ENCODE measurements at regions not wholly inside any gene's neighbourhood (a gene's known extent, or its start where the extent isn't known, plus 50 kb on each side); places are given as distances from the start of the nearest gene placed in this dataset.

DNA sequence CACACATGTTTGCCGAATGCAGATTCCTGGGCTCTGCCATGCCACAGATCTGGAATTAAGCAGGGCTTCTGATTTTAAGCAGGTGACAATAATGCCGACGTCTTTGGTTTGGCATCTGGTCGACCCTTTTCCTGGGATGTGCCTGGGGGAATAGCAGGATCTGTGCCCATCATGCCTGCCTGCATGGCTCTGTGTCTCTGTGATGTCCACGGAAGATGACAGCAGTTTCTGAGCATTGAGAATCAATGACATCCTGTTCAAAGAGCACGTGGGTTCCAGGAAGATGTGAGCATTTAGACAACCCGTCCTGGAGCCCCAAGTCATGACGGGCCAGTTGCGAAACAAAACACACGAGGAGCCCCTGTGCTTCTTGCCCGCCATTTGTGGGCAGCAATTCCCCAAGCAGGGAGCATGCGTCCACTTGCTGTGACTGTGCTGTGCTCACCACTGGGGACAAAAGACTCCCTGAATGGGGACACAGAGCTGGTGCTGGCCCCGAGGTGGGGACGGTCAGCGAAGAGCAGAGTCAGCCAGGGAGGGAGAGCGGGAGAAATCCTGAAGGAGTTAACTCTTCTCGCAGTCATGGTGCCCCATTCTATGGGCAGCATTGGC lies 110.1 kb downstream of the ERMARD start:
- no peak for TF ChIP-seq REST (IDR thresholded peaks at IDR 0.05; ENCODE audit: insufficient read depth in 1 of 2, low read depth in 2 of 2, low read length in 2 of 2)
- no peak for TF ChIP-seq FOXP2 (optimal IDR thresholded peaks at IDR 0.05; ENCODE audit: borderline replicate concordance, extremely low read depth, extremely low read length, insufficient read depth)
- no peak for TF ChIP-seq TAF1 (IDR thresholded peaks at IDR 0.05; ENCODE audit: borderline replicate concordance, insufficient read depth, low read length)
- no peak for TF ChIP-seq SIN3A (IDR thresholded peaks at IDR 0.05; ENCODE audit: borderline replicate concordance, insufficient read depth, low read length)
- no peak for TF ChIP-seq POLR2AphosphoS5 (IDR thresholded peaks at IDR 0.05; ENCODE audit: low read depth, low read length)

GRCh38 chr6:169859978-169860703 lies 108.7 kb downstream of the ERMARD start:
- TF ChIP-seq FOXP2 (optimal IDR thresholded peaks at IDR 0.05; ENCODE audit: borderline replicate concordance, extremely low read depth, extremely low read length, insufficient read depth) (no peak), SIN3A (IDR thresholded peaks at IDR 0.05; ENCODE audit: borderline replicate concordance, insufficient read depth, low read length) (no peak), POLR2AphosphoS5 (IDR thresholded peaks at IDR 0.05; ENCODE audit: low read depth, low read length) (no peak), TAF1 (IDR thresholded peaks at IDR 0.05; ENCODE audit: borderline replicate concordance, insufficient read depth, low read length) (no peak), REST (IDR thresholded peaks at IDR 0.05; ENCODE audit: insufficient read depth in 1 of 2, low read depth in 2 of 2, low read length in 2 of 2) (no peak)

DNA sequence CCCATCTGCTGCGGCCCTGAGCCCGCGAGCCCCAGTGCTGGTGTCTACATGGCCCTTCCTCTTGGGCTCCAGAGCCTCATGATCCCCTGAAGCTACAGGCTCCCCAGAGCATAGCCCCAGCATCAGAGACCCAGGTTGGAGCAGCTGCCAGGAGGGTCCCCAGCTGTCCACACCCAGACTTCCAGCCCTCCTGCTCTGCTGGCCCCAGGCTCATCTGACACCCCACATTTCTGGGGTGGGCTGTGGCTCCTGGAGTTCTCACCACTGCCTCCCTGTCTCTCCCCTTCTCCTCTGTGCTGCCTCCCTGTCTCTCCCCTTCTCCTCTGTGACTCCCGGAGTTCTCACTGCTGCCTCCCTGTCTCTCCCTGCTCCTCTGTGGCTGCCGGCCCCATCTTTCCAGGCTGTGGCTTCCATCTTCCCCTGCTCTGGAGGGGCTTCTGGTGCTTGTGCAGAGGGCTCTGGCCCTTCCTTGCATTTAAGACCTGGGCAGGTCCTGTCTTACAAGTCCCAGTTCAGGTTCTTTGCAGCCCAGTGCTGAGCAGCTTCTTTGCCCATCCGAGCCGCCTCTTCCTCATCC lies 108.1 kb downstream of the ERMARD start:
- TF ChIP-seq FOXP2 (optimal IDR thresholded peaks at IDR 0.05; ENCODE audit: borderline replicate concordance, extremely low read depth, extremely low read length, insufficient read depth) (no peak), POLR2AphosphoS5 (IDR thresholded peaks at IDR 0.05; ENCODE audit: low read depth, low read length) (no peak), TAF1 (IDR thresholded peaks at IDR 0.05; ENCODE audit: borderline replicate concordance, insufficient read depth, low read length) (no peak), REST (IDR thresholded peaks at IDR 0.05; ENCODE audit: insufficient read depth in 1 of 2, low read depth in 2 of 2, low read length in 2 of 2) (no peak)

DNA sequence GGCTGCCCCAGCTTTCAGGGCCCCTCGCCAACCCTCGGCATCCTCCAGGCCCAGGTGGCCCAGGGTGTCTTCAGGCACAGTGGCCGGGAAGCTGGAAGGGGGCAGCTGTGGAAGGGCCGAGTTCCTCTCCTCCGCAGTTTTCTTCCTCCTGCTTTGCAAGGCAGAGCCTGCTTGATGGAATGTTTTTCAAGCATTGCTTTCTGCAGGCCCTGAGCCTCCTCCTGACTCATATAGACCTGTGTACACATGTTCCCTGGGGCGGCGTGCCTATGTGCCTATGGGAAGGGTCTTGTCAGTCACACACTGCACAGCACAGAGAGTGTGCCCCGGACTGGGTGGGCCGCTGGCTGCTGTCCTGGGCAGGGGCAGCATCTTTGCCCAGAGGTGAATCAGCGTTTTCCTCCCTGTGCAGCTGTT lies 107.5 kb downstream of the ERMARD start:
- TF ChIP-seq REST (IDR thresholded peaks at IDR 0.05; ENCODE audit: insufficient read depth in 1 of 2, low read depth in 2 of 2, low read length in 2 of 2), result no peak
- TF ChIP-seq FOXP2 (optimal IDR thresholded peaks at IDR 0.05; ENCODE audit: borderline replicate concordance, extremely low read depth, extremely low read length, insufficient read depth), result no peak
- TF ChIP-seq SIN3A (IDR thresholded peaks at IDR 0.05; ENCODE audit: borderline replicate concordance, insufficient read depth, low read length), result no peak
- no peak for TF ChIP-seq TAF1 (IDR thresholded peaks at IDR 0.05; ENCODE audit: borderline replicate concordance, insufficient read depth, low read length)
- TF ChIP-seq POLR2AphosphoS5 (IDR thresholded peaks at IDR 0.05; ENCODE audit: low read depth, low read length), result no peak
